Testis (tissue), 2 donors: ENCODE measurements at regions not wholly inside any gene's neighbourhood (a gene's known extent, or its start where the extent isn't known, plus 50 kb on each side); places are given as distances from the start of the nearest gene placed in this dataset.

ENCODE experiments used
- DNase-seq: peaks from one replicate; pipeline ENCODE4 v3.0.0-alpha.2; 2019
- H3K27ac ChIP-seq, 2 donors: fragments of 200-600 bp; sonication (generic); one replicate each; pipeline ENCODE4 v1.5.1; 2019
- H3K27me3 ChIP-seq: fragments of 200-600 bp; sonication (generic); one replicate; pipeline ENCODE4 v1.5.1; 2019
- H3K36me3 ChIP-seq: fragments of 200-600 bp; sonication (generic); one replicate; pipeline ENCODE4 v1.5.1; 2017; ENCODE audit warnings: low read depth; ENCODE audit errors: missing control alignments
- H3K4me1 ChIP-seq: fragments of 200-600 bp; sonication (generic); one replicate; pipeline ENCODE4 v1.5.1; 2019
- H3K4me3 ChIP-seq, 2 donors: fragments of 200-600 bp; sonication (generic); one replicate each; pipeline ENCODE4 v1.5.1; 2017 to 2019
- H3K9me3 ChIP-seq: fragments of 200-600 bp; sonication (generic); one replicate; pipeline ENCODE4 v1.5.1; 2017
- CTCF ChIP-seq, 3 experiments: fragments of 450-650 bp in 2 of 3; fragments of 200-600 bp in 1 of 3; sonication (generic) in 1 of 3; IDR thresholded peaks; one replicate each; pipeline ENCODE4 v1.5.1; 2016 to 2019; ENCODE audit warnings: antibody characterized with exemption in 3 of 3, mild to moderate bottlenecking in 2 of 3, moderate library complexity in 1 of 3
- POLR2A ChIP-seq: fragments of 450-650 bp; IDR thresholded peaks from one replicate; pipeline ENCODE4 v1.6.1; 2017; ENCODE audit warnings: antibody characterized with exemption, mild to moderate bottlenecking, moderate library complexity
- WGBS, 2 donors: methylation state at CpG; one replicate each; pipeline ENCODE4 v1.1.5; 2018; 5-methylcytosine and 5-hydroxymethylcytosine counted together
- intact Hi-C: fragments of 100-400 bp; cut with DNase I; formaldehyde crosslinking; loops from one replicate; pipeline ENCODE4 v1.15.1; 2023; ENCODE audit warnings: low total_unique reads

GRCh38 chr5:89156226-89156625 lies 273.2 kb upstream of the MEF2C start:
- H3K4me3 ChIP-seq: no peak overlapping the region
- H3K4me1 ChIP-seq: no peaks in the 10 kb centered on the region
- no peak for DNase-seq
- no peaks in the 10 kb centered on the region for H3K27me3 ChIP-seq
- H3K9me3 ChIP-seq: no peaks in the 10 kb centered on the region
- TF ChIP-seq CTCF (IDR thresholded peaks at IDR 0.05) (no peak), POLR2A (no peak)
- intact Hi-C loops: no loop called here
- no peaks in the 10 kb centered on the region for H3K36me3 ChIP-seq
- no peak overlapping the region for H3K27ac ChIP-seq

- 93 to 100% methylated on average over 1 of the region's 1 CpG for WGBS, 2 donors
- no peaks in the 10 kb centered on the region for H3K9me3 ChIP-seq
- intact Hi-C loops: no loop called here
- no peak overlapping the region for H3K27ac ChIP-seq
- no peaks in the 10 kb centered on the region for H3K4me1 ChIP-seq
- no peak for TF ChIP-seq CTCF (IDR thresholded peaks at IDR 0.05)
- no peak for TF ChIP-seq POLR2A
- H3K27me3 ChIP-seq: no peaks in the 10 kb centered on the region
- no peaks in the 10 kb centered on the region for H3K36me3 ChIP-seq
- DNase-seq: no peak
- H3K4me3 ChIP-seq: no peak overlapping the region
These were observed 264.0 kb upstream of the MEF2C start for GRCh38 chr5:89147031-89147430.

- H3K4me1 ChIP-seq: no peaks in the 10 kb centered on the region
- H3K9me3 ChIP-seq: no peaks in the 10 kb centered on the region
- H3K27ac ChIP-seq: no peak overlapping the region
- H3K27me3 ChIP-seq: no peaks in the 10 kb centered on the region
- H3K36me3 ChIP-seq: no peaks in the 10 kb centered on the region
- TF ChIP-seq POLR2A (no peak), CTCF (IDR thresholded peaks at IDR 0.05) (no peak)
- 68 to 85% methylated on average over 1 of the region's 1 CpG for WGBS, 2 donors
- no peak overlapping the region for H3K4me3 ChIP-seq
- no peak for DNase-seq
- intact Hi-C loops: no loop called here
These were observed 254.2 kb upstream of the MEF2C start for GRCh38 chr5:89137148-89137547.

GRCh38 chr5:89133975-89134374 lies 251.0 kb upstream of the MEF2C start:
- no peaks in the 10 kb centered on the region for H3K36me3 ChIP-seq
- intact Hi-C loops: no loop called here
- no peaks in the 10 kb centered on the region for H3K9me3 ChIP-seq
- no peaks in the 10 kb centered on the region for H3K27me3 ChIP-seq
- no peaks in the 10 kb centered on the region for H3K4me1 ChIP-seq
- no peak overlapping the region for H3K4me3 ChIP-seq
- 87 to 97% methylated on average over 1 of the region's 1 CpG for WGBS, 2 donors
- no peak overlapping the region for H3K27ac ChIP-seq
- DNase-seq: no peak
- no peak for TF ChIP-seq CTCF (IDR thresholded peaks at IDR 0.05)
- TF ChIP-seq POLR2A: no peak

- intact Hi-C loops: no loop called here
- no peaks in the 10 kb centered on the region for H3K36me3 ChIP-seq
- WGBS, 2 donors: 93 to 100% methylated on average over 1 of the region's 1 CpG
- no peak overlapping the region for H3K4me3 ChIP-seq
- DNase-seq: no peak
- H3K27me3 ChIP-seq: no peaks in the 10 kb centered on the region
- no peak for TF ChIP-seq CTCF (IDR thresholded peaks at IDR 0.05)
- H3K9me3 ChIP-seq: no peaks in the 10 kb centered on the region
- no peaks in the 10 kb centered on the region for H3K4me1 ChIP-seq
- no peak overlapping the region for H3K27ac ChIP-seq
These were observed 250.1 kb upstream of the MEF2C start for GRCh38 chr5:89133129-89133528.
